Smooth muscle cell (in vitro differentiated cells): ENCODE measurements at regions not wholly inside any gene's neighbourhood (a gene's known extent, or its start where the extent isn't known, plus 50 kb on each side); places are given as distances from the start of the nearest gene placed in this dataset.

Experiments used
- DNase-seq: peaks from one replicate; lab custom pipeline; 2025; ENCODE audit not compliant: unreplicated experiment; lab: John Stamatoyannopoulos, UW
- H2AFZ ChIP-seq: fragments of 200-600 bp; sonication (generic); 2 replicates; pipeline ENCODE4 v1.6.0; 2016; ENCODE audit warnings: antibody characterized with exemption, low read depth, mild to moderate bottlenecking
- H3F3A ChIP-seq: fragments of 200-600 bp; sonication (generic); 2 replicates; pipeline ENCODE4 v1.6.0; 2017; ENCODE audit warnings: antibody characterized with exemption, low read depth
- H3K27ac ChIP-seq: fragments of 200-600 bp; sonication (generic); 2 replicates; pipeline ENCODE4 v1.5.1; 2016; ENCODE audit warnings: low read depth, mild to moderate bottlenecking
- H3K27me3 ChIP-seq: fragments of 200-600 bp; sonication (generic); 2 replicates; pipeline ENCODE4 v1.6.1; 2016; ENCODE audit warnings: low read depth, mild to moderate bottlenecking
- H3K36me3 ChIP-seq: fragments of 200-600 bp; sonication (generic); 2 replicates; pipeline ENCODE4 v1.5.1; 2016; ENCODE audit warnings: low read depth
- H3K4me1 ChIP-seq: fragments of 200-600 bp; sonication (generic); 2 replicates; pipeline ENCODE4 v1.5.1; 2016; ENCODE audit warnings: low read depth
- H3K4me2 ChIP-seq: fragments of 200-600 bp; sonication (generic); 2 replicates; pipeline ENCODE4 v1.6.0; 2016; ENCODE audit warnings: mild to moderate bottlenecking
- H3K4me3 ChIP-seq: fragments of 200-600 bp; sonication (generic); 2 replicates; pipeline ENCODE4 v1.5.1; 2016; ENCODE audit warnings: mild to moderate bottlenecking
- H3K79me2 ChIP-seq: fragments of 200-600 bp; sonication (generic); 2 replicates; pipeline ENCODE4 v1.6.0; 2016; ENCODE audit warnings: low read depth, mild to moderate bottlenecking
- H3K9ac ChIP-seq: fragments of 200-600 bp; sonication (generic); 2 replicates; pipeline ENCODE4 v1.6.0; 2016; ENCODE audit warnings: low read depth
- H3K9me3 ChIP-seq: fragments of 200-600 bp; sonication (generic); replicated peaks from 2 replicates; pipeline ENCODE4 v1.5.1; 2016; ENCODE audit warnings: low read depth
- H4K20me1 ChIP-seq: fragments of 200-600 bp; sonication (generic); 2 replicates; pipeline ENCODE4 v1.6.0; 2016; ENCODE audit warnings: low read depth
- WGBS: methylation state at CpG from one replicate; pipeline ENCODE4 v1.1.7; 2016; ENCODE audit warnings: low lambda C conversion rate; 5-methylcytosine and 5-hydroxymethylcytosine counted together
- TF ChIP-seq, protein P1 (sequence below): fragments of 200-600 bp; sonication (generic); IDR thresholded peaks from 2 replicates; pipeline ENCODE4 v1.5.1; 2017; ENCODE audit warnings: borderline replicate concordance, mild to moderate bottlenecking, antibody characterized with exemption; ENCODE audit not compliant: insufficient read depth, poor library complexity, severe bottlenecking

DNA sequence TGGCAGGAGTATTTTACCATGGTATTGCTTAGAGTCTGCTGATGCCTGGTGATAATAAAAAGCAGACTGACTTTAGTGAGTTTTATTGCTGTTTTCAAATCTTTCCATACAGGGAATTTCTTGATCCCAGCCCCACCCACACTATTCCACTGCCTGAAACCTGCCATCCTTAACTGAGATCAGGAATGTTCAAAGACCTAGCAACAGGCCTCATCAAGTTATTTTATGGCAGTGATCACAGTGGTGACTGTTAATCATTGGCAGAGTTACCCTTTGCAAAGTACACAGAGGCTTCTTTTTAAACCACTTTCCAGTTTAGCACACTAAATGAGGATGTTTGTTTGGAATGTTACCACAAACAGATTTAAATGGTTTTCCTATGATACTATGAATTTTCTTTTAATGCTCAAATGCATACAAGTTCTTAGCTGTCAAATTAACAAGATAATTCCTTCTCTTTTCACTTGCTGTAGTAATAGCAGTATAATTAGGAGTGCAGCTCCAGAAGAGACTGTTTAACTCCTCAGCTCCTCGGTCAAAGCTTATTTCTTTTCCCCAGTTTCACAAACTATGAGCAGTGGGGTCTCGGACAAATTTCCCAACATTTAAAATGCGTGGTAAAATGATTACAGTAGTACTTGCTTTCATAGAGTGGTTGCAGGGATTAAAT, 69.9 kb upstream of the USP25 start:
- H3F3A ChIP-seq, result no peaks in the 10 kb centered on the region
- H3K36me3 ChIP-seq, result no peaks in the 10 kb centered on the region
- H3K79me2 ChIP-seq, result no peaks in the 10 kb centered on the region
- H3K27me3 ChIP-seq, result no peaks in the 10 kb centered on the region
- H4K20me1 ChIP-seq, result no peaks in the 10 kb centered on the region
- no peak overlapping the region for H2AFZ ChIP-seq
- H3K9ac ChIP-seq, result no peak overlapping the region
- TF ChIP-seq, protein P1, sequence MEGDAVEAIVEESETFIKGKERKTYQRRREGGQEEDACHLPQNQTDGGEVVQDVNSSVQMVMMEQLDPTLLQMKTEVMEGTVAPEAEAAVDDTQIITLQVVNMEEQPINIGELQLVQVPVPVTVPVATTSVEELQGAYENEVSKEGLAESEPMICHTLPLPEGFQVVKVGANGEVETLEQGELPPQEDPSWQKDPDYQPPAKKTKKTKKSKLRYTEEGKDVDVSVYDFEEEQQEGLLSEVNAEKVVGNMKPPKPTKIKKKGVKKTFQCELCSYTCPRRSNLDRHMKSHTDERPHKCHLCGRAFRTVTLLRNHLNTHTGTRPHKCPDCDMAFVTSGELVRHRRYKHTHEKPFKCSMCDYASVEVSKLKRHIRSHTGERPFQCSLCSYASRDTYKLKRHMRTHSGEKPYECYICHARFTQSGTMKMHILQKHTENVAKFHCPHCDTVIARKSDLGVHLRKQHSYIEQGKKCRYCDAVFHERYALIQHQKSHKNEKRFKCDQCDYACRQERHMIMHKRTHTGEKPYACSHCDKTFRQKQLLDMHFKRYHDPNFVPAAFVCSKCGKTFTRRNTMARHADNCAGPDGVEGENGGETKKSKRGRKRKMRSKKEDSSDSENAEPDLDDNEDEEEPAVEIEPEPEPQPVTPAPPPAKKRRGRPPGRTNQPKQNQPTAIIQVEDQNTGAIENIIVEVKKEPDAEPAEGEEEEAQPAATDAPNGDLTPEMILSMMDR, result no peak
- no peaks in the 10 kb centered on the region for H3K4me1 ChIP-seq
- WGBS, result 77% methylated on average over 3 of the region's 3 CpGs
- no peak overlapping the region for H3K4me2 ChIP-seq
- H3K4me3 ChIP-seq, result peak overlapping the region; percentile 10
- no peak for DNase-seq
- H3K27ac ChIP-seq, result no peak overlapping the region
- H3K9me3 ChIP-seq, result no peaks in the 10 kb centered on the region

GRCh38 chr21:15660423-15660804, 69.4 kb upstream of the USP25 start:
- DNase-seq, result no peak
- H3K4me1 ChIP-seq, result no peaks in the 10 kb centered on the region
- 90% methylated on average over 2 of the region's 2 CpGs for WGBS
- no peak overlapping the region for H3K9ac ChIP-seq
- no peaks in the 10 kb centered on the region for H4K20me1 ChIP-seq
- no peak overlapping the region for H2AFZ ChIP-seq
- TF ChIP-seq, protein P1, result no peak
- no peaks in the 10 kb centered on the region for H3F3A ChIP-seq
- H3K27me3 ChIP-seq, result no peaks in the 10 kb centered on the region
- H3K9me3 ChIP-seq, result no peaks in the 10 kb centered on the region
- H3K79me2 ChIP-seq, result no peaks in the 10 kb centered on the region
- H3K36me3 ChIP-seq, result no peaks in the 10 kb centered on the region
- H3K27ac ChIP-seq, result no peak overlapping the region
- H3K4me3 ChIP-seq, result peak overlapping the region; percentile 10
- H3K4me2 ChIP-seq, result no peak overlapping the region

GRCh38 chr21:15667010-15667409, 62.8 kb upstream of the USP25 start:
- Histone ChIP-seq H3F3A (no peaks in the 10 kb centered on the region), H3K27ac (no peak overlapping the region), H3K36me3 (no peaks in the 10 kb centered on the region), H3K9me3 (no peaks in the 10 kb centered on the region), H3K27me3 (no peaks in the 10 kb centered on the region), H2AFZ (no peak overlapping the region), H3K4me1 (no peaks in the 10 kb centered on the region), H3K79me2 (no peaks in the 10 kb centered on the region), H3K9ac (no peak overlapping the region), H3K4me3 (no peak overlapping the region), H4K20me1 (no peaks in the 10 kb centered on the region), H3K4me2 (no peak overlapping the region)
- no peak for DNase-seq
- TF ChIP-seq, protein P1, result no peak
- 96% methylated on average over 1 of the region's 1 CpG for WGBS

GRCh38 chr21:15667819-15668218, 62.0 kb upstream of the USP25 start:
- no peaks in the 10 kb centered on the region for H3F3A ChIP-seq
- no peak overlapping the region for H3K9ac ChIP-seq
- no peaks in the 10 kb centered on the region for H3K79me2 ChIP-seq
- H3K36me3 ChIP-seq, result no peaks in the 10 kb centered on the region
- no peak for DNase-seq
- WGBS, result 73% methylated on average over 7 of the region's 7 CpGs
- H2AFZ ChIP-seq, result no peak overlapping the region
- H3K4me3 ChIP-seq, result no peak overlapping the region
- no peaks in the 10 kb centered on the region for H3K9me3 ChIP-seq
- TF ChIP-seq, protein P1, result no peak
- no peaks in the 10 kb centered on the region for H3K27me3 ChIP-seq
- H3K27ac ChIP-seq, result no peak overlapping the region
- no peak overlapping the region for H3K4me2 ChIP-seq
- H3K4me1 ChIP-seq, result no peaks in the 10 kb centered on the region
- no peaks in the 10 kb centered on the region for H4K20me1 ChIP-seq
